ENCODE measurements at regions not wholly inside any gene's neighbourhood (a gene's known extent, or its start where the extent isn't known, plus 50 kb on each side); places are given as distances from the start of the nearest gene placed in this dataset.

DNA sequence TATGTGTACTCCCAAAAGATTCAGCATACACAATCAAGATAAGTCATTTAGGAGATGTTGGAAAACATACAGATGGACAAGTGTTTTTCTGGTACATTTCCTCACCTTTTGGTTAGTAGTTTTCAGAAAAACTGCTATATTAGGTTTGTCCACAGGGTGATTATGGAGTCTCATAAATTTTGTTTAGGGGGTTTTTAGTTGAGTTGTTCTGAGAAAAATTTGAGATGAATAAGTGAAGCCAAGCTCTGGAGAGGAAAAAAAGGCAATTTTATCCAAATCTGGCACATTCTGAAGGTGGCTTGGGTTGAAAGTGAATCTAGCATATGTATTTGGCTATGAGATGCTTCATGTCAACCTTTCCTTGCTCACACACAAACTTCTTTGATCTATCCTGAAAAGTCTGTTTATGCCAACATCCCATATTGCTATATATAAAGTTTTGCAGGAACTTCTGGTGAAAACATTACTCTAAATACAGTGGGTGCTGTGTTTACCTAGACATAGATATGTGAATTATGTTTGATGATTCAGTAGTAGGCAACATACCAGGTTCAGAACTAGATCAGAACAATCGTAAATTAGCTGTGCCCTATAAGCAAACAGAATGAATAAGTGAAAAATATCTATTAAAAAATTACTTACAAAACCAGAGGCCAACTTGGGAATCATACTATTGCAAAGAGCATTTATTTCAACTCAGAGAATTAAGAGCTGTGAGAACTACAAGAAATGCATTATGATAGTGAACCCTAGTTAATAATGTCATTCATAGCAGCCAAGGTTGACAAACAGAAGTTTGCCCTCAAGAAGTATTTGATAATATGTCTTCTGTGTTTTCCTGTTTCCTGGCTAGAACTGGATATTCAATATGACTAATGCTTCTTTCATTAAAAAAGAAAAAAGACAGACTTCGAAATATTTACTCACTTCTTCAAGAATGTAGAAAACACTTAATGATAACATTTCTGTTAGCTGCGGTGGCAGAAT, 552.0 kb downstream of the IRS1 start:
- no peak for TF ChIP-seq POLR2A (IDR thresholded peaks at IDR 0.05)
- TF ChIP-seq, protein P1, sequence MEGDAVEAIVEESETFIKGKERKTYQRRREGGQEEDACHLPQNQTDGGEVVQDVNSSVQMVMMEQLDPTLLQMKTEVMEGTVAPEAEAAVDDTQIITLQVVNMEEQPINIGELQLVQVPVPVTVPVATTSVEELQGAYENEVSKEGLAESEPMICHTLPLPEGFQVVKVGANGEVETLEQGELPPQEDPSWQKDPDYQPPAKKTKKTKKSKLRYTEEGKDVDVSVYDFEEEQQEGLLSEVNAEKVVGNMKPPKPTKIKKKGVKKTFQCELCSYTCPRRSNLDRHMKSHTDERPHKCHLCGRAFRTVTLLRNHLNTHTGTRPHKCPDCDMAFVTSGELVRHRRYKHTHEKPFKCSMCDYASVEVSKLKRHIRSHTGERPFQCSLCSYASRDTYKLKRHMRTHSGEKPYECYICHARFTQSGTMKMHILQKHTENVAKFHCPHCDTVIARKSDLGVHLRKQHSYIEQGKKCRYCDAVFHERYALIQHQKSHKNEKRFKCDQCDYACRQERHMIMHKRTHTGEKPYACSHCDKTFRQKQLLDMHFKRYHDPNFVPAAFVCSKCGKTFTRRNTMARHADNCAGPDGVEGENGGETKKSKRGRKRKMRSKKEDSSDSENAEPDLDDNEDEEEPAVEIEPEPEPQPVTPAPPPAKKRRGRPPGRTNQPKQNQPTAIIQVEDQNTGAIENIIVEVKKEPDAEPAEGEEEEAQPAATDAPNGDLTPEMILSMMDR (IDR thresholded peaks at IDR 0.05) = peak in 2 of 12 donors; percentile 3 to 6

Data from heart left ventricle (tissue), 13 donors.